NCI-H345 treated with DMSO at 0.1 percent for 48 hours (cell line): ENCODE measurements at regions not wholly inside any gene's neighbourhood (a gene's known extent, or its start where the extent isn't known, plus 50 kb on each side); places are given as distances from the start of the nearest gene placed in this dataset.

ENCODE experiments used
- DNase-seq: peaks from one replicate; lab custom pipeline; 2025; ENCODE audit not compliant: unreplicated experiment; lab: John Stamatoyannopoulos, UW

DNA sequence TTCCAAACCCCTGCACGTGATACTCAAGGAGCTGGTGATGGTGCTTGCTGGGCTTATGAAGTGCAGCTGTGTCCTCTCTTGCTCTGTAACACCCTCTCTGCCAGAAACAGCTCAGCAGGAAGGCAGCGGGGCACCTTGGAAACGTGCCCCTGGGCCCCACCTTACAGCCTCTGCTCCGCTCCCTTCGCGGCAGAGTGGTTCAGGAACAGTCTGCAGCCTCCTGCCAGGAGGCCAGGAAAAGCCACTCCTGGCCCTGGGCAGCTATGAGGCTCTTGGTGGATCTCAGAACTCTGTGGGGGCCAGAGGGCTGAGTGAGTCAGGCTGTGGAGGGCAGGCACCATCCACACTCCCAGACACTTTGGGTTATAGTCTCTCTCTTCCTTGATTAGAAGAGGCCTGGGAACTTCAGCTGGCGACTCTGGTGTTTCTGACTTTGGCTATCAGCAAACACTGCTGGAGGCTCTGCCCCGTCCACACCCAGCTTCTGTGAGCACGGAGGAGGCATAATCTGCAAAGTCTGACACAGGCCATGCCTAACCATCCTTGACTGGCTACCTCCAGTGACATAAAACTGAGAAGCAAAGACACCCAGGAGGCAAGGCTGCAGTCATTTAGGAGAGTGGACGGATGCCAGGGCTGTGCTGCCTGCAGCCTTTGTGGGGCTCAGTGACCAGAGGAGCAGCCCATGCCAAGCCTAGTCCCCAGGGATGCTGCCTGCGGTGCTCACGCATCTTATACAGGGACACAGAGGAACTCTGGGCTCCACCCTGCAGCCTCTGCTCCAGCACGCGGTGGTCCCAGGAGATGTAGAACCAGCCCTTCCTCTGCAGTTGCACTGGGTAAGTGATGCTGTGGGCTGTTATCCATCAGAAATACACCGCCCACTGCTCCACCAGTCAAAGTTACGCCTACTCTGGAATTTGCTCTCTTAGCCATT lies 65.3 kb downstream of the METRNL start:
- peak; percentile 85 for DNase-seq

- DNase-seq = no peak
Observed at GRCh38 chr17:83145358-83145738, 65.9 kb downstream of the METRNL start.

- DNase-seq = no peak
Observed at GRCh38 chr17:83145831-83146230, 66.4 kb downstream of the METRNL start.

DNA sequence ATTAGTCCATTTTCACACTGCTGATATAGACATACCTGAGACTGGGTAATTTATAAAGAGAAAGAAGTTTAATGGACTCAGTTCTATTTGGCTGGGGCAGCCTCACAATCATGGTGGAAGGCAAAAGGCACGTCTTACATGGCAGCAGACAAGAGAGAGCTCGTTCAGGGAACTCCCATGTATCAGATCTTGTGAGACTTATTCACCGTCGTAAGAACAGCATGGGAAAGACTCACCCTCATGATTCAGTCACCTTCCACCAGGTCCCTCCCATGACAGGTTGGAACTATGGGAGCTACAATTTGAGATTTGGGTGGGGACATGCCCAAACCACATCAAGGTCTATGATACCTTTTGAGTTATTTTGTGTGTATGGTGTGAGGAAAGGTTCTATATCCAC lies 66.9 kb downstream of the METRNL start:
- no peak for DNase-seq

DNA sequence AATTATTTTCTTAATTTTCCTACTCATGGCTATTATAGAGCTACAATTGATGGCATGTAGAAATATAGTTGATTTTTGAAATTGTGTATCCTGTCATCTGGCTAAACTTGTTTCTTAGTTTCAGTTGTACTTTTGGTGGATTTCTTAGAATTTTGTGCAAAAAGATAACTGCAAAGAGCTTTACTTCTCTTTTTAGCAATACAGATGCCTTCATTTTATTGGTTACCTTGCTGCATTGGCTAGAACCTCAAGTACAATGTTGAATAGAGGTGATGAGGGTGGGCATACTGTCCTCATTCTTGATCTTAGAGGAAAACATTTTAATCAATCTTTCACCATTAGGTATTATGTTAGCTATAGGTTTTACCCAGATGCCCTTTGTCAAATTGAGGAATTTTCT lies 67.9 kb downstream of the METRNL start:
- no peak for DNase-seq

- DNase-seq = no peak
Observed at GRCh38 chr17:83148317-83149028, 69.1 kb downstream of the METRNL start.

- no peak for DNase-seq
Observed at GRCh38 chr17:83149029-83149725, 69.8 kb downstream of the METRNL start.

DNA sequence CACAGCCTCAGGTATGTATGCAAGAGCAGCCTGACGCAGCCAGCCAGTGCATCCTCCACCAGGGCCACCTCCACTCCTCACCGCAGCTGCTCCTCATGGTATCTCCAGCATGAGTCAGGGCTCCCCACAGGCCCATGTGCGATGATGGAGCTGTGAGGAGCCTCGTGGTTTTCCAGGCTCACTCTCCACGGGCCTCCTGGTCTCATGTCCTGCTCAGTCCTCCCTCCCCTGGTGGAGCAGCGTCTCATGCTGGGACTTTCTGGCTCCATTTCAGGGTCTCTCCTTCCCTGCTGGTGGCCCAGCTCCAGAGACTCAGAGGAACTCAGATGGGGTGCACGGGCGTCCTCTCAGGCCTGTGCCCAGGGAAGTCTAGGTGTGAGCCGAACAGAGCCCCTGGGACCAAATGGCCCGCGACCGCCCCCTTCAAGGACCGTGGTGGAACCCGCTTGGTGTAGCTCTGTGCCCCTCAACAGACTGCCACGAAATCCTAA lies 70.4 kb downstream of the METRNL start:
- no peak for DNase-seq

GRCh38 chr17:83150369-83151055 lies 71.1 kb downstream of the METRNL start:
- DNase-seq = no peak

DNA sequence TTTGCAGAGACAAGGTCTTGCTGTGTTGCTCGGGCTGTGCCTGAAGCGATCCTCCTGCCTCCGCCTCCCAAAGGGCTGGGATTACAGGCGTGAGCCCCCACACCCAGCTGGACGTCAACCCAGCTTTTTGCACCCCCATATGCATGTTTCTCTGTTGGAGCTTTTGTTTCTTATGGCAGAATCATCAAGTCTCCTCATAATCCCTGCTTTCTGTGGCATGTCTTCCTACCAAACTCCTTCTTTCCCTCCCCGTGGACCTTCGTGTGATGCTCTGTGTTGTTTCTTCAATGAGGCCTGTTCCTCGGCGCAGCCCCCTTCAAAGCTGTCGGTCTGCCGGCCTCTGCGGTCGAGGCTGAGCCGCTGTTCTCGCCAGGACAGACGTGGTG lies 71.6 kb downstream of the METRNL start:
- no peak for DNase-seq

- DNase-seq = no peak
Observed at GRCh38 chr17:83151442-83152226, 72.2 kb downstream of the METRNL start.

DNA sequence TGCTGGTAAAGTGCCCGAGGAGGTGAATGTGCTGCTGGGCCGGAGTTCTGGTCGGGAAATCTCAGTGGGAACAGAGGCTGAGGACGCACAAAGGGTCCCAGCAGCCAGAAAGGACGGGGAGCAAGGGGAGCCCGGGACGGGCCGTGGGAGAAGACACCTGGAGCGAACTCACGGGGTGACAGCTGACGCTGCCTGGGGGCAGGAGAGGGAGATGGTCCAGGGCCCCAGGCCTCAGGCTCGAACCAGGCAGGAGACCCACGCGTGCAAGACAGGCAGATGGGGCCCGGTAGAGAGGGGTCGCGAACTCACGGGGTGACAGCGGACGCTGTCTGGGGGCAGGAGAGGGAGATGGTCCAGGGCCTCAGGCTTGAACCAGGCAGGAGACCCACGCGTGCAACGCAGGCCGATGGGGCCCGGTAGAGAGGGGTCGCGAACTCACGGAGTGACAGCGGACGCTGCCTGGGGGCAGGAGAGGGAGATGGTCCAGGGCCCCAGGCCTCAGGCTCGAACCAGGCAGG lies 72.9 kb downstream of the METRNL start:
- no peak for DNase-seq

DNA sequence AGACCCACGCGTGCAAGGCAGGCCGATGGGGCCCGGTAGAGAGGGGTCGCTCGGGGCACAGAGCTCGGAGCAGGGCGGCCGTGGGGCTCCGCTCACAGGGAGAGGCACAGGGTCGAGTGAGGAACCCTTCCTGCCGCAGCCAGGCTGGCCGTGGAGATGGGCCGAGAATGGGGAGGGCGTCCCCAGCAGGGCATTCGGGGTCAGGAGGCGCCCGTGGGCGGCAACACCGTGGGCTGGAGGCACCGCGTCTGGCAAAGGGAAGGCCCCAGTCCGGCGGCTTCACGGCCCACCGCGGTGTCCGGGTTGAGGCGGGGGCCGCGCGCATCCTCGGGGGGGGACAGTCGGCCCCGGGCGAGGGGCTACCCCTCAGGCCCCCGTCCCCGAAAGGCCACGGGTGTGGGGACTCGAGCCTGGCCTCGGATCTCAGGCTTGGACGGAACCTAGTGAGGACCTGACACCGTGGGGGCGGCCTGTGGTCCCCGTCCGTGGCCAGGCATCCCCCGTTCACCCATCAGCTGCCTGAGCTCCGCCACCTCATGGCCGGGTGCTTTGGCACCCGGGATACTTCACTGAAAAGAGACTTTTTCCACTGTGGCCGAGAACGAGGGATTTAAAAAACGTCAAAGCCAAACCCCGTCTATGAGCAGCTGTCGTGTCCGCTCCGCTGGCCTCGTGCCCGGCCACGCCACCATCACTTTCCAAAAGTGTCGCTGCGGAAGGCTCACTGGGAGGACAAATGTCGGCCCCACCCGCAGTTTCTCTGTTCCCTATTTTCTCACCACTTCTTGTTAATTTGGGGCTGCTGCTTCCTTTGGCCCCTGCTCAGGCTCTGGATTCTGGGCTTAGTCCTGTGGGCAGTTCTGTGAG lies 73.6 kb downstream of the METRNL start:
- DNase-seq = no peak

DNA sequence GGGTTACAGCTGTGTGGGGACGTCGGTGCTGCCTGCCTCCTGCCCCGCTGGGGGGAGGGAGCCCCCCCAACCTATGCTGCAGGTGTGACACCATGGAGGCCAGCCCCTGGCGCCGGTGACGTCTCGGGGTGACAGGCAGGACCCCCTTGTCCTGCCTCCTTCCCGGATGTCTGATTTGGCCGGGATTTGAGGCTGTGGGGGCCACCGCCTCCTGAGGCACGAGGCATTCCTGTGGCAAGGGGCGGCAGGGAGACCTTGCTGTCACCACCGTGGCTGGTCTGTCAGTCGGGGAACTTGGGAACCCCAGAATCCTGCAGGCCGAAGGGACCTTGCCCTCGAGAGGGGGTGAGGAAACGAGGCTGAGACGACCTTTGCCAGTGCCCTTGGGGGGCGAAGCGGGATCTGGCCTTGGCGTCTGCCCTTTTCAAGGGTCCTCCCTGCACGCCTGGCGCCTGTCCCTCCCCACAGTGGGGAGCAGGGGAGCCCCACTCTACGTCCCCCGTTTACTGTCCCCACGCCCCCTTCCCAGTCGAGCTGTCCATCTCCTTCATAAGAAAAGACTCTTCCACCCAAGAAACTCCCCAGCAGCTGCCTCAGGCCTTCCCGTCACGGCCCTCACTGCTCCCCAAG lies 74.4 kb downstream of the METRNL start:
- no peak for DNase-seq

- DNase-seq = no peak
Observed at GRCh38 chr17:83154311-83155127, 75.1 kb downstream of the METRNL start.

GRCh38 chr17:83155128-83156121 lies 76.0 kb downstream of the METRNL start:
- DNase-seq = no peak
